Transverse colon (tissue), 3 donors: ENCODE measurements at regions not wholly inside any gene's neighbourhood (a gene's known extent, or its start where the extent isn't known, plus 50 kb on each side); places are given as distances from the start of the nearest gene placed in this dataset.

Experiments used
- EP300 ChIP-seq: sonication (generic); formaldehyde crosslinking; IDR thresholded peaks from one replicate; pipeline ENCODE4 v1.6.1; 2017; ENCODE audit warnings: antibody characterized with exemption, low read depth
- TF ChIP-seq, protein P1 (sequence below), 5 experiments: fragments of 200-600 bp in 3 of 5; fragments of 450-650 bp in 2 of 5; sonication (generic) in 3 of 5; IDR thresholded peaks; 1 replicate in 2 of 5; 2 replicates in 3 of 5; pipeline ENCODE4 v1.5.1; 2016 to 2017; ENCODE audit warnings: antibody characterized with exemption in 5 of 5, inconsistent platforms in 3 of 5, mild to moderate bottlenecking in 2 of 5, moderate library complexity in 1 of 5

DNA sequence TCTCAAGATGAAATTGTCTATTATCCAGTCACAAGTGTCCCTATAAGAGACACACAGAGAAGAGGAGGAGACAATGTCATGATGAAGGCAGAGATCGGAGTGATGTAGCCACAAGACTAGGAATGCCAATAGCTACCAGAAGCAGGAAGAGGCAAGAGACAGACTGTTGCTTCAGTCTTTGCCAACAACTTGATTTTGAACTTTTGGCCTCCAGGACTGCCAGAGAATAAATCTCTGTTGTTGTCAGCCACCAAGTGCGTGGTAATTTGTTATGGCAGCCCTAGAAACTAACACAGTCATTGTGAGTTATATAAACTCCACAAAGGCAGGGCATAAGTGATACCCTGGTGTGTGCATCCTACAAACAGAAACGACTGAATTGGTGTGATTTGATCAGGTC, 517.0 kb downstream of the BTBD3 start:
- TF ChIP-seq, protein P1, sequence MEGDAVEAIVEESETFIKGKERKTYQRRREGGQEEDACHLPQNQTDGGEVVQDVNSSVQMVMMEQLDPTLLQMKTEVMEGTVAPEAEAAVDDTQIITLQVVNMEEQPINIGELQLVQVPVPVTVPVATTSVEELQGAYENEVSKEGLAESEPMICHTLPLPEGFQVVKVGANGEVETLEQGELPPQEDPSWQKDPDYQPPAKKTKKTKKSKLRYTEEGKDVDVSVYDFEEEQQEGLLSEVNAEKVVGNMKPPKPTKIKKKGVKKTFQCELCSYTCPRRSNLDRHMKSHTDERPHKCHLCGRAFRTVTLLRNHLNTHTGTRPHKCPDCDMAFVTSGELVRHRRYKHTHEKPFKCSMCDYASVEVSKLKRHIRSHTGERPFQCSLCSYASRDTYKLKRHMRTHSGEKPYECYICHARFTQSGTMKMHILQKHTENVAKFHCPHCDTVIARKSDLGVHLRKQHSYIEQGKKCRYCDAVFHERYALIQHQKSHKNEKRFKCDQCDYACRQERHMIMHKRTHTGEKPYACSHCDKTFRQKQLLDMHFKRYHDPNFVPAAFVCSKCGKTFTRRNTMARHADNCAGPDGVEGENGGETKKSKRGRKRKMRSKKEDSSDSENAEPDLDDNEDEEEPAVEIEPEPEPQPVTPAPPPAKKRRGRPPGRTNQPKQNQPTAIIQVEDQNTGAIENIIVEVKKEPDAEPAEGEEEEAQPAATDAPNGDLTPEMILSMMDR (IDR thresholded peaks at IDR 0.05), result no peak
- no peak for TF ChIP-seq EP300
